IMR-90 (cell line): ENCODE measurements at regions not wholly inside any gene's neighbourhood (a gene's known extent, or its start where the extent isn't known, plus 50 kb on each side); places are given as distances from the start of the nearest gene placed in this dataset.

Experiments used
- ATAC-seq: fragments of 200-7000 bp; cut with Tn5 transposase; 2 replicates; pipeline ENCODE4 v1.9.1; 2020; ENCODE audit warnings: low read depth, mild to moderate bottlenecking, moderate library complexity
- BruUV-seq: library from RNA; stranded (reverse); fragments of 400-500 nt; replicated peaks from 2 replicates; lab custom pipeline; 2021; lab: Mats Ljungman, UMichigan
- CTCF ChIA-PET: fragments of 300-600 bp; formaldehyde crosslinking; extraction: SDS; loops from one replicate; lab custom pipeline; 2021; ENCODE audit warnings: antibody characterized with exemption; lab: Yijun Ruan, JAX
- POLR2A ChIA-PET: fragments of 300-600 bp; sonication (Branson Sonifier 250); formaldehyde crosslinking; loops from one replicate; lab custom pipeline; 2022; ENCODE audit warnings: antibody characterized with exemption; ENCODE audit not compliant: unreplicated experiment; lab: Charles Lee
- DNase-seq: peaks from one replicate; pipeline ENCODE4 v3.0.0; 2013
- H2AFZ ChIP-seq: replicated peaks from 2 replicates; pipeline ENCODE3; 2013; ENCODE audit warnings: low read length, mild to moderate bottlenecking; ENCODE audit not compliant: poor library complexity
- H2AK5ac ChIP-seq: 2 replicates; pipeline ENCODE4 v1.6.1; 2013; ENCODE audit warnings: low read depth, low read length, inconsistent platforms
- H2AK9ac ChIP-seq: replicated peaks from 2 replicates; pipeline ENCODE3; 2013; ENCODE audit warnings: mild to moderate bottlenecking, low read depth, low read length, moderate library complexity; ENCODE audit not compliant: poor library complexity
- H2BK120ac ChIP-seq: 2 replicates; pipeline ENCODE4 v1.6.1; 2013; ENCODE audit warnings: low read depth, low read length, inconsistent platforms
- H2BK15ac ChIP-seq: 3 replicates; pipeline ENCODE4 v1.6.1; 2013; ENCODE audit warnings: low read depth, low read length, inconsistent platforms
- H2BK20ac ChIP-seq: 2 replicates; pipeline ENCODE4 v1.6.1; 2013; ENCODE audit warnings: low read depth, mild to moderate bottlenecking, inconsistent platforms, low read length, moderate library complexity
- H2BK5ac ChIP-seq: 2 replicates; pipeline ENCODE4 v1.6.1; 2013; ENCODE audit warnings: mild to moderate bottlenecking, low read depth, low read length, inconsistent platforms; ENCODE audit not compliant: poor library complexity, severe bottlenecking
- H3K14ac ChIP-seq: replicated peaks from 2 replicates; pipeline ENCODE4 v1.6.1; 2013; ENCODE audit warnings: low read depth, low read length, inconsistent platforms
- H3K18ac ChIP-seq: 2 replicates; pipeline ENCODE4 v1.6.1; 2013; ENCODE audit warnings: low read depth, low read length, control low read depth
- H3K23ac ChIP-seq: 2 replicates; pipeline ENCODE4 v1.6.1; 2013; ENCODE audit warnings: low read depth, low read length, inconsistent platforms
- H3K27ac ChIP-seq: 2 replicates; pipeline ENCODE4 v1.5.1; 2013; ENCODE audit warnings: mild to moderate bottlenecking, control low read depth, low read length; ENCODE audit not compliant: insufficient read depth
- H3K27me3 ChIP-seq: 2 replicates; pipeline ENCODE4 v1.6.1; 2013; ENCODE audit warnings: low read length; ENCODE audit not compliant: control insufficient read depth, insufficient read depth
- H3K36me3 ChIP-seq: 2 replicates; pipeline ENCODE4 v1.6.1; 2013; ENCODE audit warnings: low read length, mixed read lengths; ENCODE audit not compliant: control insufficient read depth, insufficient read depth
- H3K4ac ChIP-seq: 2 replicates; pipeline ENCODE4 v1.6.1; 2013; ENCODE audit warnings: low read depth, low read length, inconsistent platforms
- H3K4me1 ChIP-seq: 2 replicates; pipeline ENCODE4 v1.6.1; 2013; ENCODE audit warnings: low read length, mixed read lengths; ENCODE audit not compliant: control insufficient read depth, insufficient read depth
- H3K4me2 ChIP-seq: 2 replicates; pipeline ENCODE4 v1.6.1; 2013; ENCODE audit warnings: low read depth, mild to moderate bottlenecking, control low read depth, low read length, moderate library complexity
- H3K4me3 ChIP-seq: 2 replicates; pipeline ENCODE4 v1.5.1; 2013; ENCODE audit warnings: low read depth, mild to moderate bottlenecking, control low read depth, low read length, moderate library complexity; ENCODE audit not compliant: insufficient read depth
- H3K56ac ChIP-seq: 2 replicates; pipeline ENCODE4 v1.6.1; 2013; ENCODE audit warnings: low read length, inconsistent platforms; ENCODE audit not compliant: insufficient read depth; ENCODE audit errors: extremely low read depth
- H3K79me1 ChIP-seq, 2 experiments: 2 replicates each; pipeline ENCODE4 v1.6.1; 2013; ENCODE audit warnings: low read length in 2 of 2, inconsistent platforms in 1 of 2, low read depth in 1 of 2
- H3K9ac ChIP-seq: 2 replicates; pipeline ENCODE4 v1.6.1; 2013; ENCODE audit warnings: low read depth, low read length, control low read depth
- H3K9me1 ChIP-seq: 2 replicates; pipeline ENCODE4 v1.6.1; 2013; ENCODE audit warnings: low read length, inconsistent platforms; ENCODE audit not compliant: insufficient read depth
- H3K9me3 ChIP-seq: 2 replicates; pipeline ENCODE4 v1.6.1; 2013; ENCODE audit warnings: low read length; ENCODE audit not compliant: control insufficient read depth, insufficient read depth
- H4K20me1 ChIP-seq: 2 replicates; pipeline ENCODE4 v1.6.1; 2013; ENCODE audit warnings: low read length, inconsistent platforms; ENCODE audit not compliant: insufficient read depth
- H4K5ac ChIP-seq: 2 replicates; pipeline ENCODE4 v1.6.1; 2013; ENCODE audit warnings: mild to moderate bottlenecking, low read depth, low read length, control low read depth
- H4K8ac ChIP-seq, 2 experiments: 2 replicates each; pipeline ENCODE4 v1.6.1; 2013; ENCODE audit warnings: low read depth in 2 of 2, low read length in 2 of 2, control low read depth in 1 of 2, inconsistent platforms in 1 of 2
- H4K91ac ChIP-seq: 2 replicates; pipeline ENCODE4 v1.6.1; 2013; ENCODE audit warnings: low read depth, low read length, inconsistent platforms; ENCODE audit not compliant: insufficient read depth
- BHLHE40 ChIP-seq: fragments of 150-350 bp; IDR thresholded peaks from 2 replicates; pipeline ENCODE4 v1.6.1; 2016; ENCODE audit warnings: mild to moderate bottlenecking, low read depth, low read length
- MAFK ChIP-seq: IDR thresholded peaks from 2 replicates; pipeline ENCODE4 v1.6.1; 2012; ENCODE audit warnings: low read depth, low read length, improper control_type of control experiment
- RFX5 ChIP-seq: IDR thresholded peaks from 2 replicates; pipeline ENCODE4 v1.8.0; 2012; ENCODE audit warnings: low read depth, mild to moderate bottlenecking, low read length, moderate library complexity
- SMC3 ChIP-seq: fragments of 150-350 bp; IDR thresholded peaks from 2 replicates; pipeline ENCODE4 v1.6.1; 2016; ENCODE audit warnings: low read depth, mild to moderate bottlenecking, antibody characterized with exemption, low read length, moderate library complexity
- WGBS, 2 experiments: methylation state at CpG; one replicate each; pipeline versions ENCODE4 v1.1.5 to v1.1.7; 2013; ENCODE audit warnings: missing lambda C conversion rate in 2 of 2; ENCODE audit not compliant: insufficient read length in 1 of 2; ENCODE audit errors: extremely low coverage in 2 of 2; 5-methylcytosine and 5-hydroxymethylcytosine counted together
- dilution Hi-C: fragments of 300-500 bp; cut with HindIII; formaldehyde crosslinking; loops from one replicate; pipeline ENCODE4 v1.14.3; 2018; ENCODE audit warnings: low sequenced_read_pairs; ENCODE audit not compliant: unreplicated experiment
- in situ Hi-C: fragments of 300-500 bp; cut with MboI; formaldehyde crosslinking; loops from 3 replicates; pipeline ENCODE4 v1.14.3; 2019; ENCODE audit warnings: low sequenced_read_pairs, inconsistent platforms, mixed read lengths
- intact Hi-C: fragments of 100-400 bp; cut with micrococcal nuclease; formaldehyde crosslinking; loops from 2 replicates; pipeline ENCODE4 v1.10.0; 2022

DNA sequence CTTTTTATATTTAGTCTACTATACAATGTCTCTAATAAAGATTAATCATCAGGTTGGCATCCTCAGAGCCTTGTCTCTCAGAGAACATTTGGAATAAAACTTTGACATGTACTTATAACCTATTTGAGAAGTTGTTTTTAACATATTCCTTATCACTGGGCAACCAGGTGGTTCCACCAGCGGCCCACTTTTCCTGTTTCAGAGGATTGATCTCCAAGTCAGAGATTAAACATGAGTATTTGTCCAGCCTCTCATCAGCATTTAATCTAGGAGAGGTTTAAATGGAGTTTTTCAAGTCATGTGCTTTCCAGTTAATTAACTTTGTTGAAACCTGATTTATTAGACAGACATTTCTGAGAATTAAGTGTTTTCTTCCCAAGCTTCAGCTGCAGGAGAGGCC is 345.5 kb downstream of the GRXCR1 start:
- H2BK15ac ChIP-seq = no peak overlapping the region
- no peak overlapping the region for H4K5ac ChIP-seq
- no peak overlapping the region for H2BK20ac ChIP-seq
- H4K20me1 ChIP-seq = no peaks in the 10 kb centered on the region
- H3K23ac ChIP-seq = no peak overlapping the region
- no peak overlapping the region for H2AK5ac ChIP-seq
- no peak overlapping the region for H3K56ac ChIP-seq
- H3K4me3 ChIP-seq = no peak overlapping the region
- BruUV-seq = no TSS peak
- TF ChIP-seq SMC3 (no peak), MAFK (no peak), BHLHE40 (no peak), RFX5 (no peak)
- intact Hi-C loops (no loop called here), in situ Hi-C loops (no loop called here), dilution Hi-C loops (no loop called here)
- no peak overlapping the region for H2AK9ac ChIP-seq
- H2BK5ac ChIP-seq = no peak overlapping the region
- no peak overlapping the region for H3K14ac ChIP-seq
- DNase-seq = no peak
- CTCF ChIA-PET = no interaction called here
- H3K18ac ChIP-seq = no peak overlapping the region
- no peak overlapping the region for H3K27ac ChIP-seq
- no peak overlapping the region for H4K8ac ChIP-seq
- no peaks in the 10 kb centered on the region for H3K4me1 ChIP-seq
- no peak overlapping the region for H2BK120ac ChIP-seq
- no peak overlapping the region for H3K4me2 ChIP-seq
- no peaks in the 10 kb centered on the region for H3K9me3 ChIP-seq
- H2AFZ ChIP-seq = no peak overlapping the region
- no peaks in the 10 kb centered on the region for H3K79me1 ChIP-seq
- no peak overlapping the region for H3K9ac ChIP-seq
- H3K27me3 ChIP-seq = no peaks in the 10 kb centered on the region
- WGBS, 2 experiments = no CpG with 5 or more reads among the region's 1 CpG
- ATAC-seq = no peak
- no peaks in the 10 kb centered on the region for H3K9me1 ChIP-seq
- no peak overlapping the region for H4K91ac ChIP-seq
- H3K4ac ChIP-seq = no peak overlapping the region
- POLR2A ChIA-PET = no interaction called here
- H3K36me3 ChIP-seq = no peaks in the 10 kb centered on the region
